ENCODE measurements at regions not wholly inside any gene's neighbourhood (a gene's known extent, or its start where the extent isn't known, plus 50 kb on each side); places are given as distances from the start of the nearest gene placed in this dataset.

GRCh38 chr5:101678481-101679193 lies 617.4 kb downstream of the SLCO4C1 start:
- Histone ChIP-seq H3K36me3 (ENCODE audit: insufficient read depth) (no peaks in the 10 kb centered on the region), H3K27ac (ENCODE audit: low read depth) (no peak overlapping the region), H3K4me2 (peak overlapping the region; percentile 42), H3K9me2 (ENCODE audit: insufficient read depth) (no peaks in the 10 kb centered on the region), H4K20me1 (replicated peaks; ENCODE audit: insufficient read depth) (no peaks in the 10 kb centered on the region), H3K27me3 (ENCODE audit: insufficient read depth) (no peaks in the 10 kb centered on the region), H2AFZ (peak overlapping the region; percentile 92), H3K79me2 (replicated peaks; ENCODE audit: insufficient read depth) (no peaks in the 10 kb centered on the region), H3K4me1 (ENCODE audit: insufficient read depth) (peaks cover 11% of the 10 kb centered on the region), H3K4me3 (peak overlapping the region; percentile 28; the same call in 1 of the 2 replicates), H3F3A (replicated peaks; ENCODE audit: low read depth) (no peaks in the 10 kb centered on the region)
- DNase-seq (ENCODE audit: low spot score) (peak; percentile 83), ATAC-seq (peak; percentile 93)
- peaks cover 4% of the 10 kb centered on the region for H3K27me3 Mint-ChIP-seq (ENCODE audit: insufficient read depth, low read depth, poor library complexity)
- H3K36me3 Mint-ChIP-seq (ENCODE audit: low read depth), result no peaks in the 10 kb centered on the region
- H3K4me1 Mint-ChIP-seq, result peaks cover 8% of the 10 kb centered on the region
- peak overlapping the region; percentile 28; the same call in 2 of the 3 replicates for H3K4me3 Mint-ChIP-seq
- no peak overlapping the region; the same call in 1 of the 2 replicates for H3K27ac Mint-ChIP-seq
- no peaks in the 10 kb centered on the region for H3K9me3 Mint-ChIP-seq
- TF ChIP-seq REST (IDR thresholded peaks at IDR 0.05; ENCODE audit: unreplicated experiment), result no peak
- TF ChIP-seq ZNF114 (CRISPR knock-in tag; IDR thresholded peaks at IDR 0.05), result 0 out of 2 replicates have a peak, but pooled peaks have one; percentile 60
- no peak for TF ChIP-seq EZH2phosphoT487 (IDR thresholded peaks at IDR 0.05; ENCODE audit: unreplicated experiment)
- TF ChIP-seq, protein P1, sequence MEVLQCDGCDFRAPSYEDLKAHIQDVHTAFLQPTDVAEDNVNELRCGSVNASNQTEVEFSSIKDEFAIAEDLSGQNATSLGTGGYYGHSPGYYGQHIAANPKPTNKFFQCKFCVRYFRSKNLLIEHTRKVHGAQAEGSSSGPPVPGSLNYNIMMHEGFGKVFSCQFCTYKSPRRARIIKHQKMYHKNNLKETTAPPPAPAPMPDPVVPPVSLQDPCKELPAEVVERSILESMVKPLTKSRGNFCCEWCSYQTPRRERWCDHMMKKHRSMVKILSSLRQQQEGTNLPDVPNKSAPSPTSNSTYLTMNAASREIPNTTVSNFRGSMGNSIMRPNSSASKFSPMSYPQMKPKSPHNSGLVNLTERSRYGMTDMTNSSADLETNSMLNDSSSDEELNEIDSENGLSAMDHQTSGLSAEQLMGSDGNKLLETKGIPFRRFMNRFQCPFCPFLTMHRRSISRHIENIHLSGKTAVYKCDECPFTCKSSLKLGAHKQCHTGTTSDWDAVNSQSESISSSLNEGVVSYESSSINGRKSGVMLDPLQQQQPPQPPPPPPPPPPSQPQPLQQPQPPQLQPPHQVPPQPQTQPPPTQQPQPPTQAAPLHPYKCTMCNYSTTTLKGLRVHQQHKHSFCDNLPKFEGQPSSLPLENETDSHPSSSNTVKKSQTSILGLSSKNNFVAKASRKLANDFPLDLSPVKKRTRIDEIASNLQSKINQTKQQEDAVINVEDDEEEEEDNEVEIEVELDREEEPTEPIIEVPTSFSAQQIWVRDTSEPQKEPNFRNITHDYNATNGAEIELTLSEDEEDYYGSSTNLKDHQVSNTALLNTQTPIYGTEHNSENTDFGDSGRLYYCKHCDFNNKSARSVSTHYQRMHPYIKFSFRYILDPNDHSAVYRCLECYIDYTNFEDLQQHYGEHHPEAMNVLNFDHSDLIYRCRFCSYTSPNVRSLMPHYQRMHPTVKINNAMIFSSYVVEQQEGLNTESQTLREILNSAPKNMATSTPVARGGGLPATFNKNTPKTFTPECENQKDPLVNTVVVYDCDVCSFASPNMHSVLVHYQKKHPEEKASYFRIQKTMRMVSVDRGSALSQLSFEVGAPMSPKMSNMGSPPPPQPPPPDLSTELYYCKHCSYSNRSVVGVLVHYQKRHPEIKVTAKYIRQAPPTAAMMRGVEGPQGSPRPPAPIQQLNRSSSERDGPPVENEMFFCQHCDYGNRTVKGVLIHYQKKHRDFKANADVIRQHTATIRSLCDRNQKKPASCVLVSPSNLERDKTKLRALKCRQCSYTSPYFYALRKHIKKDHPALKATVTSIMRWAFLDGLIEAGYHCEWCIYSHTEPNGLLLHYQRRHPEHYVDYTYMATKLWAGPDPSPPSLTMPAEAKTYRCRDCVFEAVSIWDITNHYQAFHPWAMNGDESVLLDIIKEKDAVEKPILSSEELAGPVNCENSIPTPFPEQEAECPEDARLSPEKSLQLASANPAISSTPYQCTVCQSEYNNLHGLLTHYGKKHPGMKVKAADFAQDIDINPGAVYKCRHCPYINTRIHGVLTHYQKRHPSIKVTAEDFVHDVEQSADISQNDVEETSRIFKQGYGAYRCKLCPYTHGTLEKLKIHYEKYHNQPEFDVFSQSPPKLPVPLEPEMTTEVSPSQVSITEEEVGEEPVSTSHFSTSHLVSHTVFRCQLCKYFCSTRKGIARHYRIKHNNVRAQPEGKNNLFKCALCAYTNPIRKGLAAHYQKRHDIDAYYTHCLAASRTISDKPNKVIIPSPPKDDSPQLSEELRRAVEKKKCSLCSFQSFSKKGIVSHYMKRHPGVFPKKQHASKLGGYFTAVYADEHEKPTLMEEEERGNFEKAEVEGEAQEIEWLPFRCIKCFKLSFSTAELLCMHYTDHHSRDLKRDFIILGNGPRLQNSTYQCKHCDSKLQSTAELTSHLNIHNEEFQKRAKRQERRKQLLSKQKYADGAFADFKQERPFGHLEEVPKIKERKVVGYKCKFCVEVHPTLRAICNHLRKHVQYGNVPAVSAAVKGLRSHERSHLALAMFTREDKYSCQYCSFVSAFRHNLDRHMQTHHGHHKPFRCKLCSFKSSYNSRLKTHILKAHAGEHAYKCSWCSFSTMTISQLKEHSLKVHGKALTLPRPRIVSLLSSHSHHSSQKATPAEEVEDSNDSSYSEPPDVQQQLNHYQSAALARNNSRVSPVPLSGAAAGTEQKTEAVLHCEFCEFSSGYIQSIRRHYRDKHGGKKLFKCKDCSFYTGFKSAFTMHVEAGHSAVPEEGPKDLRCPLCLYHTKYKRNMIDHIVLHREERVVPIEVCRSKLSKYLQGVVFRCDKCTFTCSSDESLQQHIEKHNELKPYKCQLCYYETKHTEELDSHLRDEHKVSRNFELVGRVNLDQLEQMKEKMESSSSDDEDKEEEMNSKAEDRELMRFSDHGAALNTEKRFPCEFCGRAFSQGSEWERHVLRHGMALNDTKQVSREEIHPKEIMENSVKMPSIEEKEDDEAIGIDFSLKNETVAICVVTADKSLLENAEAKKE (CRISPR knock-in tag; IDR thresholded peaks at IDR 0.05), result 0 out of 2 replicates have a peak, but pooled peaks have one; percentile 61
- TF ChIP-seq ZNF331 (CRISPR knock-in tag; IDR thresholded peaks at IDR 0.05; ENCODE audit: low read depth), result no peak
- peak; percentile 91 to 98 for TF ChIP-seq CTCF (conservative IDR thresholded peaks at IDR 0.05; ENCODE audit: low read depth in 2 of 2)
